ENCODE measurements at regions not wholly inside any gene's neighbourhood (a gene's known extent, or its start where the extent isn't known, plus 50 kb on each side); places are given as distances from the start of the nearest gene placed in this dataset.

- Histone ChIP-seq H2AFZ (ENCODE audit: low read length) (no peak overlapping the region), H3K36me3 (ENCODE audit: insufficient read depth, low read length) (no peaks in the 10 kb centered on the region), H3K9me3 (ENCODE audit: low read length) (no peaks in the 10 kb centered on the region), H3K79me2 (ENCODE audit: insufficient read depth, low read length) (no peaks in the 10 kb centered on the region), H4K20me1 (ENCODE audit: insufficient read depth, low read length) (no peaks in the 10 kb centered on the region), H3K9ac (ENCODE audit: low read length) (no peak overlapping the region), H3K27ac (ENCODE audit: low read depth, low read length, poor library complexity, severe bottlenecking) (no peak overlapping the region), H3K4me3 (ENCODE audit: low read depth, low read length, poor library complexity, severe bottlenecking) (no peak overlapping the region), H3K9me2 (ENCODE audit: low read depth, low read length) (no peaks in the 10 kb centered on the region), H3K27me3 (ENCODE audit: insufficient read depth, low read length) (no peaks in the 10 kb centered on the region), H3K4me2 (ENCODE audit: low read length) (no peak overlapping the region), H3K4me1 (ENCODE audit: insufficient read depth, low read length, severe bottlenecking) (no peaks in the 10 kb centered on the region), H3F3A (ENCODE audit: insufficient read depth, low read length) (no peaks in the 10 kb centered on the region)
- TF ChIP-seq CTCF (IDR thresholded peaks at IDR 0.05; ENCODE audit: low read length) (no peak), EZH2 (IDR thresholded peaks at IDR 0.05; ENCODE audit: borderline replicate concordance, low read length) (no peak)
Observed at GRCh38 chr3:18790384-18790783, 357.9 kb upstream of the KCNH8 start.

GRCh38 chr3:18789734-18790133, 358.6 kb upstream of the KCNH8 start:
- Histone ChIP-seq H3F3A (ENCODE audit: insufficient read depth, low read length) (no peaks in the 10 kb centered on the region), H3K9ac (ENCODE audit: low read length) (no peak overlapping the region)
- TF ChIP-seq EZH2 (IDR thresholded peaks at IDR 0.05; ENCODE audit: borderline replicate concordance, low read length): no peak
- TF ChIP-seq CTCF (IDR thresholded peaks at IDR 0.05; ENCODE audit: low read length): no peak

GRCh38 chr3:18787441-18787840, 360.9 kb upstream of the KCNH8 start:
- no peaks in the 10 kb centered on the region for H3K27me3 ChIP-seq (ENCODE audit: insufficient read depth, low read length)
- H3K4me2 ChIP-seq (ENCODE audit: low read length): no peak overlapping the region
- TF ChIP-seq EZH2 (IDR thresholded peaks at IDR 0.05; ENCODE audit: borderline replicate concordance, low read length): no peak
- H3K9ac ChIP-seq (ENCODE audit: low read length): no peak overlapping the region
- H3K4me1 ChIP-seq (ENCODE audit: insufficient read depth, low read length, severe bottlenecking): no peaks in the 10 kb centered on the region
- H3K9me3 ChIP-seq (ENCODE audit: low read length): no peaks in the 10 kb centered on the region
- no peak overlapping the region for H2AFZ ChIP-seq (ENCODE audit: low read length)
- H4K20me1 ChIP-seq (ENCODE audit: insufficient read depth, low read length): no peaks in the 10 kb centered on the region
- H3K9me2 ChIP-seq (ENCODE audit: low read depth, low read length): no peaks in the 10 kb centered on the region
- H3K4me3 ChIP-seq (ENCODE audit: low read depth, low read length, poor library complexity, severe bottlenecking): no peak overlapping the region
- no peaks in the 10 kb centered on the region for H3K79me2 ChIP-seq (ENCODE audit: insufficient read depth, low read length)
- H3K36me3 ChIP-seq (ENCODE audit: insufficient read depth, low read length): no peaks in the 10 kb centered on the region
- no peak overlapping the region for H3K27ac ChIP-seq (ENCODE audit: low read depth, low read length, poor library complexity, severe bottlenecking)
- no peaks in the 10 kb centered on the region for H3F3A ChIP-seq (ENCODE audit: insufficient read depth, low read length)

More at GRCh38 chr3:18789734-18790133, 358.6 kb upstream of the KCNH8 start:
- Histone ChIP-seq H4K20me1 (ENCODE audit: insufficient read depth, low read length) (no peaks in the 10 kb centered on the region), H3K27ac (ENCODE audit: low read depth, low read length, poor library complexity, severe bottlenecking) (no peak overlapping the region), H3K9me2 (ENCODE audit: low read depth, low read length) (no peaks in the 10 kb centered on the region), H3K36me3 (ENCODE audit: insufficient read depth, low read length) (no peaks in the 10 kb centered on the region), H2AFZ (ENCODE audit: low read length) (no peak overlapping the region), H3K79me2 (ENCODE audit: insufficient read depth, low read length) (no peaks in the 10 kb centered on the region), H3K4me1 (ENCODE audit: insufficient read depth, low read length, severe bottlenecking) (no peaks in the 10 kb centered on the region), H3K27me3 (ENCODE audit: insufficient read depth, low read length) (no peaks in the 10 kb centered on the region), H3K9me3 (ENCODE audit: low read length) (no peaks in the 10 kb centered on the region), H3K4me3 (ENCODE audit: low read depth, low read length, poor library complexity, severe bottlenecking) (no peak overlapping the region), H3K4me2 (ENCODE audit: low read length) (no peak overlapping the region)

GRCh38 chr3:18786650-18787323, 361.5 kb upstream of the KCNH8 start:
- Histone ChIP-seq H3K9me3 (ENCODE audit: low read length) (no peaks in the 10 kb centered on the region), H3K4me1 (ENCODE audit: insufficient read depth, low read length, severe bottlenecking) (no peaks in the 10 kb centered on the region), H3K36me3 (ENCODE audit: insufficient read depth, low read length) (no peaks in the 10 kb centered on the region), H3K9ac (ENCODE audit: low read length) (no peak overlapping the region), H3K4me2 (ENCODE audit: low read length) (no peak overlapping the region), H3K27me3 (ENCODE audit: insufficient read depth, low read length) (no peaks in the 10 kb centered on the region), H2AFZ (ENCODE audit: low read length) (no peak overlapping the region), H3F3A (ENCODE audit: insufficient read depth, low read length) (no peaks in the 10 kb centered on the region), H3K27ac (ENCODE audit: low read depth, low read length, poor library complexity, severe bottlenecking) (no peak overlapping the region), H3K9me2 (ENCODE audit: low read depth, low read length) (no peaks in the 10 kb centered on the region), H4K20me1 (ENCODE audit: insufficient read depth, low read length) (no peaks in the 10 kb centered on the region), H3K79me2 (ENCODE audit: insufficient read depth, low read length) (no peaks in the 10 kb centered on the region), H3K4me3 (ENCODE audit: low read depth, low read length, poor library complexity, severe bottlenecking) (no peak overlapping the region)
- TF ChIP-seq EZH2 (IDR thresholded peaks at IDR 0.05; ENCODE audit: borderline replicate concordance, low read length) (no peak), CTCF (IDR thresholded peaks at IDR 0.05; ENCODE audit: low read length) (no peak)
